Mucosa of rectum (tissue), 2 donors: ENCODE measurements at regions not wholly inside any gene's neighbourhood (a gene's known extent, or its start where the extent isn't known, plus 50 kb on each side); places are given as distances from the start of the nearest gene placed in this dataset.

ENCODE experiments used
- H3K27ac ChIP-seq, 2 donors: one replicate each; pipeline ENCODE4 v1.7.0; 2013; ENCODE audit warnings: inconsistent platforms in 2 of 2, low read depth in 2 of 2, low read length in 2 of 2
- H3K27me3 ChIP-seq, 2 donors: one replicate each; pipeline ENCODE4 v1.7.0; 2013; ENCODE audit warnings: low read length in 2 of 2; ENCODE audit not compliant: control insufficient read depth in 2 of 2, insufficient read depth in 2 of 2
- H3K36me3 ChIP-seq, 2 donors: one replicate each; pipeline ENCODE4 v1.7.0; 2013; ENCODE audit warnings: low read length in 2 of 2; ENCODE audit not compliant: control insufficient read depth in 2 of 2, insufficient read depth in 2 of 2
- H3K4me1 ChIP-seq, 2 donors: one replicate each; pipeline ENCODE4 v1.7.0; 2013; ENCODE audit warnings: low read length in 2 of 2, mild to moderate bottlenecking in 1 of 2; ENCODE audit not compliant: control insufficient read depth in 2 of 2, insufficient read depth in 2 of 2
- H3K4me3 ChIP-seq, 2 donors: one replicate each; pipeline ENCODE4 v1.7.0; 2013; ENCODE audit warnings: low read length in 2 of 2
- H3K9ac ChIP-seq, 2 donors: one replicate each; pipeline ENCODE4 v1.7.0; 2013; ENCODE audit warnings: low read length in 2 of 2, low read depth in 1 of 2, mild to moderate bottlenecking in 1 of 2
- H3K9me3 ChIP-seq, 2 donors: one replicate each; pipeline ENCODE4 v1.7.0; 2013; ENCODE audit warnings: low read length in 2 of 2; ENCODE audit not compliant: control insufficient read depth in 2 of 2
- donor health status: healthy.
- donor health status: Normal muscosa, but diverticular disease.

DNA sequence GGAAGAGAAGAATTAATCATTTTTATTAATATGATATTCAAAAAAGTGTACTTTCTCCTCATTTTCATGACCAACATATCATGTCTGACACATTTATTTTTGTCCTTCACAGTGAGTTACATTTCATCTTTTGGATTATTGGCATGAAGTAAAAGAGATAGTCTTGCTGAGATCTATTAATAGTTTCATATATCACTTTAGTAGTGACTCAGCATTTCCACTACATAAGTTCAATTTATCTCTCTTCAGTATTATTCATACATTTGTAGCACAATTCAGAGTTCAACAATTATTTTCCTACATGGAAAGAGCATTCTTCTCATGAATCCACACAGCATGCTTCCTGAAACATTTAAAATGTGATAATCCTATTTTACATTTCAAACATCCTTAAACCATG, 1461.1 kb downstream of the TECRL start:
- no peak overlapping the region for H3K4me3 ChIP-seq
- no peak overlapping the region for H3K9ac ChIP-seq
- no peaks in the 10 kb centered on the region for H3K36me3 ChIP-seq
- no peaks in the 10 kb centered on the region for H3K4me1 ChIP-seq
- H3K9me3 ChIP-seq, result no peaks in the 10 kb centered on the region
- no peaks in the 10 kb centered on the region for H3K27me3 ChIP-seq
- H3K27ac ChIP-seq, result no peak overlapping the region

DNA sequence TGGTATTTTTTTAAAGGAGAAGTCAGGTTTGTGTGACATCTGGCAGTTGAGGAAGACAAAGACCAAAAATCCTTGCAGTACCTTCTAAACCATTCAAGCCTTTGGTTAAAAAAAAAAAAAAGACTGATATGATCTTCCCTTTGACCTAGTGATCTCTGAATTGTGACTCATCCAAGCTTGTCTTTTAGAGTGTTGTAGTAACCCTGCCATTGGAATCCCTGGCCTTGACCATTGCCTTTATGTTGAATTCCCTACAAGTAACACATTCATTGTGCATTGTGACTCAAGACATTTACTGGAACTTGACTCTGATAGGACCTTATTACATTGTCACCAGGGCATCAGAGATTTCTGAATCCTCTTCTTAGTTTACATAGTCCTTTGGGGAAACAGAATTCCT, 1469.0 kb downstream of the TECRL start:
- Histone ChIP-seq H3K9ac (no peak overlapping the region), H3K4me1 (no peaks in the 10 kb centered on the region), H3K27me3 (no peaks in the 10 kb centered on the region), H3K9me3 (peaks cover 3% of the 10 kb centered on the region in 2 donors), H3K36me3 (no peaks in the 10 kb centered on the region), H3K4me3 (no peak overlapping the region), H3K27ac (no peak overlapping the region)

DNA sequence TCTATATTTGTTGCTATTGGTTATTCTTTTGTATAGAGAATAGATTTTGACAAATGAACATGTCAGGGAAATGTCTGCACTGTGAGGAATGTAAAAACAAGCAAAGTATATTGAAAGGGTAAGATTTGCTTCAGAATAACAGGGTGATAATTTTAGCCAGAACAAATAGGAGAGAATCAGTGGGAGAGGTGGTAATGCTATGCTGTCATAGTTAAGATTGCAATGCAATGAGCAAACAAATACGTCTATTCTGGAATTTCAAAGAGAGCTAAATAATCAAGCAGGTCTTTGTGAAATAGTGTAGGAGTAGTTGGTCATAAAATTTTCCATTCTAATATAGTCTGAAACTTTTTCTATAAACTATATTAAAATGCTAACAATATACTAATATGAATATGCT, 1478.4 kb downstream of the TECRL start:
- Histone ChIP-seq H3K27ac (no peak overlapping the region), H3K27me3 (no peaks in the 10 kb centered on the region), H3K4me3 (no peak overlapping the region), H3K9me3 (no peaks in the 10 kb centered on the region), H3K9ac (no peak overlapping the region), H3K4me1 (no peaks in the 10 kb centered on the region), H3K36me3 (no peaks in the 10 kb centered on the region)

- Histone ChIP-seq H3K9ac (no peak overlapping the region), H3K4me3 (no peak overlapping the region), H3K27ac (no peak overlapping the region), H3K36me3 (no peaks in the 10 kb centered on the region), H3K9me3 (no peaks in the 10 kb centered on the region), H3K4me1 (no peaks in the 10 kb centered on the region), H3K27me3 (no peaks in the 10 kb centered on the region)
Measured at GRCh38 chr4:62928483-62928882, 1480.8 kb downstream of the TECRL start.

- Histone ChIP-seq H3K27ac (no peak overlapping the region), H3K27me3 (no peaks in the 10 kb centered on the region), H3K36me3 (no peaks in the 10 kb centered on the region), H3K4me1 (no peaks in the 10 kb centered on the region), H3K9ac (no peak overlapping the region), H3K4me3 (no peak overlapping the region), H3K9me3 (no peaks in the 10 kb centered on the region)
Measured at GRCh38 chr4:62927574-62927973, 1481.7 kb downstream of the TECRL start.

GRCh38 chr4:62923783-62924182, 1485.5 kb downstream of the TECRL start:
- Histone ChIP-seq H3K9me3 (no peaks in the 10 kb centered on the region), H3K4me1 (no peaks in the 10 kb centered on the region), H3K9ac (no peak overlapping the region), H3K27me3 (no peaks in the 10 kb centered on the region), H3K36me3 (no peaks in the 10 kb centered on the region), H3K4me3 (no peak overlapping the region), H3K27ac (no peak overlapping the region)

- Histone ChIP-seq H3K9me3 (no peaks in the 10 kb centered on the region), H3K36me3 (no peaks in the 10 kb centered on the region), H3K4me1 (no peaks in the 10 kb centered on the region), H3K27me3 (no peaks in the 10 kb centered on the region), H3K9ac (no peak overlapping the region), H3K27ac (no peak overlapping the region), H3K4me3 (no peak overlapping the region)
Measured at GRCh38 chr4:62917649-62918048, 1491.6 kb downstream of the TECRL start.

- Histone ChIP-seq H3K27ac (no peak overlapping the region), H3K36me3 (no peaks in the 10 kb centered on the region), H3K9me3 (no peaks in the 10 kb centered on the region), H3K27me3 (no peaks in the 10 kb centered on the region), H3K4me1 (no peaks in the 10 kb centered on the region), H3K9ac (no peak overlapping the region), H3K4me3 (no peak overlapping the region)
Measured at GRCh38 chr4:62914758-62915157, 1494.5 kb downstream of the TECRL start.

- H3K9me3 ChIP-seq, result no peaks in the 10 kb centered on the region
- H3K36me3 ChIP-seq, result no peaks in the 10 kb centered on the region
- H3K27ac ChIP-seq, result no peak overlapping the region
- H3K4me3 ChIP-seq, result no peak overlapping the region
- no peaks in the 10 kb centered on the region for H3K4me1 ChIP-seq
- H3K9ac ChIP-seq, result no peak overlapping the region
- H3K27me3 ChIP-seq, result no peaks in the 10 kb centered on the region
Measured at GRCh38 chr4:62913065-62913464, 1496.2 kb downstream of the TECRL start.

DNA sequence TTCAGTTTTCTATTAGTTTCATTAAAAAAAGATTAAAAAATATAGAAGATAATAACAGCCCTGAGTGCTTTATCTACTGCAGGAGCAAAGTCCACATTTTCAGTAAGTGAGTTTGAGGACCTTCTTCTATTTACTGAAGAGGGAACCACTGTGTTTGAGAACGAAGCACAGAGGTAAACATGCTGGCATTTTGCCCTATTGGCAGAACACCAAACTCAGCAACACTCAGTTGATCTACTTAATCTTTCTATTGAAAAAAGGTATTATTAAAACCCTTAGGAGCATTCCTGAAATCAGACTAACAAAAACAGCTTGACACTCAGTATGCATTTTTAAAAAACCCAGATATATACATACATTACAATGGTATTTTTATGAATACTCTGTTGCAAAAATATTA, 1496.7 kb downstream of the TECRL start:
- Histone ChIP-seq H3K4me3 (no peak overlapping the region), H3K36me3 (no peaks in the 10 kb centered on the region), H3K27ac (no peak overlapping the region), H3K9ac (no peak overlapping the region), H3K4me1 (no peaks in the 10 kb centered on the region), H3K27me3 (no peaks in the 10 kb centered on the region), H3K9me3 (no peaks in the 10 kb centered on the region)

- Histone ChIP-seq H3K4me3 (no peak overlapping the region), H3K27me3 (no peaks in the 10 kb centered on the region), H3K9ac (no peak overlapping the region), H3K9me3 (no peaks in the 10 kb centered on the region), H3K36me3 (no peaks in the 10 kb centered on the region), H3K4me1 (no peaks in the 10 kb centered on the region), H3K27ac (no peak overlapping the region)
Measured at GRCh38 chr4:62909238-62909637, 1500.0 kb downstream of the TECRL start.
